GM12891 (cell line): ENCODE measurements at regions not wholly inside any gene's neighbourhood (a gene's known extent, or its start where the extent isn't known, plus 50 kb on each side); places are given as distances from the start of the nearest gene placed in this dataset.

Experiments
- PAX5 ChIP-seq: IDR thresholded peaks from 2 replicates; pipeline ENCODE4 v1.6.1; 2011; ENCODE audit warnings: low read length, moderate library complexity, mild to moderate bottlenecking; ENCODE audit not compliant: insufficient read depth, severe bottlenecking
- POLR2A ChIP-seq: IDR thresholded peaks from 2 replicates; pipeline ENCODE4 v1.6.1; 2011; ENCODE audit warnings: low read depth, low read length, control low read depth
- POLR2AphosphoS5 ChIP-seq: IDR thresholded peaks from 2 replicates; pipeline ENCODE4 v1.6.1; 2011; ENCODE audit warnings: low read depth, low read length, control low read depth
- POU2F2 ChIP-seq: IDR thresholded peaks from 2 replicates; pipeline ENCODE4 v1.6.1; 2011; ENCODE audit warnings: low read depth, mild to moderate bottlenecking, control low read depth, low read length, moderate library complexity
- TAF1 ChIP-seq: IDR thresholded peaks from 2 replicates; pipeline ENCODE4 v1.6.1; 2011; ENCODE audit warnings: low read depth, low read length, control low read depth

- TF ChIP-seq POLR2A (no peak), POLR2AphosphoS5 (no peak), TAF1 (no peak), PAX5 (no peak), POU2F2 (no peak)
Measured at GRCh38 chr9:28319981-28320380, 746.7 kb upstream of the C9orf72 start.
